COR-L47 (cell line): ENCODE measurements at regions not wholly inside any gene's neighbourhood (a gene's known extent, or its start where the extent isn't known, plus 50 kb on each side); places are given as distances from the start of the nearest gene placed in this dataset.
"Not testable (repeated sequence)": the region's sequence is repeated elsewhere in the genome, so short reads cannot be mapped to it uniquely, and the experiment has no call there.

Experiments used
- DNase-seq: peaks from one replicate; lab custom pipeline; 2025; lab: John Stamatoyannopoulos, UW

DNA sequence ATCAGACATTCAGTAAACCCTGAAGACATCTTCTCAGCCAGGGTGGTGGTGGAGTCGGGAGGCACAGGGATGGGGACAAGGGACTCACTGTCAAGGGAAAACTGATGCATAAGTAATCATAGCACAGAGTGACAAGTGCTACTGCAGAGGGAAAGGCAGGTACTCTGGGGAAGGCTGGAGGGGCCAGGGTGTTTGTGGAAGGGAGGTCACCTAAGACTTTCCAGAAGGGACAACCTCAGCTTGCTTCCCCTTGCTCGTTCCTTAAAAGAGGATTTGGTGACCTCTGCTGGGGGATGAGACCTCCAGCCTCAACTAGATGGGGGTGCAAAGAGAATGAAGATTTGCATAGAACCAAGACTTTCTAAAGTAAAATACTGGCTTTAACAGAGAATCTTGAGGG lies 99.5 kb downstream of the SLC4A3 start:
- DNase-seq, result peak; percentile 11

- DNase-seq, result no peak
These were observed 100.5 kb downstream of the SLC4A3 start for GRCh38 chr2:219727771-219728429.

DNA sequence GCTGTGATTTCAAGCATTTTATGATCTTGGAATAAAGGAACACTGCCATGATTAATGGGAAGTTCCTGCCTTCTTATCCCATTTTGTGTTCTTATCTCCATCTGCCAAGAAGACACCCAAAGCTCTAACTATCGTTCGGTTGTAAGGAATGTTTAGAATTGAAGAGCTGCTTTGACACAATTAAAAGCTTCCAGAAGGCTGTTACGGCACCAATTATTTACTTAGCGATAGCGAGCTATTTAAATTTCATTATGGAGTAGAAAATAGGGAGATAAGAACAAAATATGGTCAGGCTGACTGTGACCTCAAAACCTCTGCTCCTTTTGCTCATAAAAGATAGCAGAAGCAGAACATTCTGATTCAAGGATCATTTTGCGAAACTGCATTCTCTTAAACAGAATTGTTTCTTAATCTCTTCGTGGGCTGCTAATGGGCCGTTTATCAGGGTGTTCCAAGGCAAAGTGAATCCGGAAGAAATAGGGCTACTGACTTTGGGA lies 101.6 kb downstream of the SLC4A3 start:
- no peak for DNase-seq

- no peak for DNase-seq
These were observed 103.7 kb downstream of the SLC4A3 start for GRCh38 chr2:219731173-219731572.

DNA sequence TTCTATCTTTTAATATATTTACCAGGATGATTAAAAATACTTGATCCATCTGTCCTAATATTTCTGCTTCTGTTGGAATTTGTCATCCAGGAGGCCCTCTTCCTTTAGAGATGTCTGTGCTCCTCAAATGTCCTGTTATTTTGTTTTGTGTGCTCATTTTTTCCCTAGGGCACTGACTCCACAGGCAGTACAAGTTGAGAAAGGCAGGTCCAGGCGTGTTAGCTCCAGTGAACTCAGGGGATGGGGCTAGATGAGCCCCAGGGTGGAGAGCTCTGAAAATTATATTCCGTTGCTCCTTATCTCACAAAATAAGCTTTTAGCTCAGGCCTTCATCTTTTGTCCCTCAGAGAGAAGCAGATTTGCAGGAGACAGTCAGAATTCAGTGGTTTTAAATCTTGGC lies 105.7 kb downstream of the SLC4A3 start:
- no peak for DNase-seq

DNA sequence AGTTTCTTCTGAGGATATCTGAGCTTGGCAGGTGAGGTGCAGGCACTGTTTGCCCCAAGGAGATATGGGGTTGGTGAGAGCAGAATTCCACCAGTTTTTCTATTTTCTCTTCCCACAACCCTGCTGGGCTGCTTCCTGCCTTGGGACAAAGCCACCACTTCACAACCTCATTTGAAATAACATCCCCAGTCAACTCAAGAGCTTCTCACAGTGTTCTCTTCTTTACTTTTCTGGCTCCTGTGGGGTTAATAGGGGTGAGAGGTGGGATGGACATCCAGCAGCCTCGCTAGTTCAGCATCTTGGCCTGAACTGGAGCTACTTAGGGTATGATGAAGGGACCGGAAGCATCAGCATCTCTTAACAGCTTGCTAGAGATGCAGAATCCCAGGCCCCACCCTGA lies 106.3 kb downstream of the SLC4A3 start:
- DNase-seq, result no peak

DNA sequence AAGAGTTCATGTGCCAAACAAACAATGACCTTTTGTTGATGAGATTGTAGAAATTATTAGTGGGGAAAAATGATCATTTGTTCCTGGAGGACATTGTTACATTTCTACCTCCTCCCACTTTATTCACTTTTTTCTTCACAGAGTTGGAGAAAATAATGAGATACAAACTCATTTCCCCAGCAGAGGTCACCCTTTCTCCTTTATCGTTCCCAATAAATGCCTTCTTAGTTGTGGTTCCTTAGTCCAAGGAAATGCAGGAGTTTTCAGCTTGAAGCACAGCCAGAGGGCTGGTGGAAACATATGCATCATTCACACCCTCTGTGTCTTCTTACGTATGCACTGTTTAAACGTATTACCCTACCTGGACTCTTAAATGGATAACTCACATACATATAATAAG lies 108.8 kb downstream of the SLC4A3 start:
- DNase-seq, result peak; percentile 55

- DNase-seq, result no peak
These were observed 109.9 kb downstream of the SLC4A3 start for GRCh38 chr2:219737270-219737691.

- DNase-seq, result no peak
These were observed 111.6 kb downstream of the SLC4A3 start for GRCh38 chr2:219739066-219739465.

GRCh38 chr2:219739866-219740440 lies 112.5 kb downstream of the SLC4A3 start:
- no peak for DNase-seq

- DNase-seq, result no peak
These were observed 116.1 kb downstream of the SLC4A3 start for GRCh38 chr2:219743548-219743947.

- DNase-seq, result no peak
These were observed 116.6 kb downstream of the SLC4A3 start for GRCh38 chr2:219744066-219744465.

- DNase-seq, result no peak
These were observed 117.2 kb downstream of the SLC4A3 start for GRCh38 chr2:219744600-219744999.

- no peak for DNase-seq
These were observed 120.2 kb downstream of the SLC4A3 start for GRCh38 chr2:219747637-219748036.

DNA sequence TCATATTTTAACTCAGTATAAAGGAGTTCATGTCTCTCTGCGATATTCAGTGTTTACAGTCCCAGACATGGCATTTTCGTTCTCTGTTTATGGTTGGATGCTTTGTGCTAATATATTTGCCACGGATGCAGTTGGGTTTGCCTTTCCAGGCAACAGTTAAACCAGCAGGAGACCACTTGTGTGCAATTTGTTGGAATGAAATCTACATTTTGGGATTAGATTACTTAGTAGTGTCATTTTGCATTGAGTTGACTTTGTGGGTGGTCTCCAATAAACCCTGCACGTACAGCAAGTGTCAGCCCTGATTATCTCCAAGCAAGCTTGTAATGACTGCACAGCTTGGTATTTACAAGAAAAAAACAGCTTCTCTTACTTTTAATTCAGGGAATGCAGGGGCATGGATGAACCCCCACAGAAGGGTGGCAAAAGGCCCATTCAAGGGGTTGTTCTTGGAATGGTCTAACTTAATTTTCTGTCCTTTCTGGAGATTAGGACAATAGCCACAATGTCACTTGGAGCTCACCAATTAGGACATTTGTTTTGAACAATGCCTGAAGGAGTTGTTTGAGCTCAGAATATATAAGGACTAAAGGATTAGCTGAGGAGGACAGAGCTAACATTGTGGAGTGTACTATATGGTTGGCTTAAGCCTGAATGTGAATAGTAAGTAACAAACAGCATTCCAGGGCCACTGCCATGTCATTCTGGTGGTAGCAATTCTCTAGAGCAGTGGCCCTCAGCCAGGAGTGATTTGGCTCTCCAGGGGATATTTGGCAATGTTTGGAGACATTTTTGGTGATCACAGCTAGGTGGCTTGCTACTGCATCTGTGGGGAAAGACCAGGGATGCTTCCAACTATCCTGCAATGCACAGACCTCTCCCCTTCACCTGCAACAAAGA lies 121.5 kb downstream of the SLC4A3 start:
- no peak for DNase-seq

DNA sequence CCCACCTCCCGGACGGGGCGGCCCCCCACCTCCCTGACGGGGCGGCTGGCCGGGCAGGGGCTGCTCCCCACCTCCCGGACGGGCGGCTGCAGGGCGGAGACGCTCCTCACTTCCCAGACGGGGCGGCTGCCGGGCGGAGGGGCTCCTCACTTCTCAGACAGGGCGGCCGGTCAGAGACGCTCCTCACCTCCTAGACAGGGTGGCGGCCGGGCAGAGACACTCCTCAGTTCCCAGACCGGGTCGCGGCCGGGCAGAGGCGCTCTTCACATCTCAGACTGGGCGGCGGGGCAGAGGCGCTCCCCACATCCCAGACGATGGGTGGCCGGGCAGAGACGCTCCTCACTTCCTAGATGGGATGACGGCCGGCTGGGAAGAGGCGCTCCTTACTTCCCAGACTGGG lies 123.7 kb downstream of the SLC4A3 start:
- not testable (repeated sequence) for DNase-seq

GRCh38 chr2:219752726-219753125 lies 125.3 kb downstream of the SLC4A3 start:
- DNase-seq, result no peak

- no peak for DNase-seq
These were observed 131.7 kb downstream of the SLC4A3 start for GRCh38 chr2:219758907-219759680.

GRCh38 chr2:219759801-219760200 lies 132.4 kb downstream of the SLC4A3 start:
- DNase-seq, result no peak

GRCh38 chr2:219765231-219765911 lies 137.9 kb downstream of the SLC4A3 start:
- DNase-seq, result no peak

DNA sequence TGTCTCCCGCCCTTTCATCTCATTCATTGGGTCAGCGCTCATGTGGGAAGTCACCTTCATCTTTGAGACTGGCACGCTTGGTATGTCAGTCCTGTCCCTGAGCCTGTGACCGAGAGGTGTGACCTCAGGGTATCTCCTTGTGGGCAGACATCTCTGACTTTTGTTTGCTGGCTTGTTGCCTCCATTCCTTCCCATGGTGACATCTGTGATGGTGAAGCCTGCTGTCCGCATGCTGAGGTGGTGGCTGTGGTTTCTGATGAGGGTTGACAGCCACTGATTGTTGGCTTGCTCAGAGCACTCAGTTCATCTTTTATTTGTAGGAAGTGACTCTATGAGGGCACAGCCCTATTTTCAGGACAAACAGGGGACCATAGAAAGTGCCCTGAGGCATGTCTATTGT lies 139.2 kb downstream of the SLC4A3 start:
- DNase-seq, result no peak
